SK-N-SH treated with all-trans-retinoic acid at 6 μM for 48 hours (cell line): ENCODE measurements at regions not wholly inside any gene's neighbourhood (a gene's known extent, or its start where the extent isn't known, plus 50 kb on each side); places are given as distances from the start of the nearest gene placed in this dataset.

Experiments
- BACH2 ChIP-seq: fragments of 250-450 bp; sonication (Bioruptor Pico); IDR thresholded peaks from 2 replicates; pipeline ENCODE4 v1.9.0; 2021; ENCODE audit warnings: mild to moderate bottlenecking, borderline replicate concordance
- CSDC2 ChIP-seq: fragments of 250-450 bp; sonication (Bioruptor Pico); IDR thresholded peaks from 2 replicates; pipeline ENCODE4 v1.5.0; 2020; ENCODE audit warnings: mild to moderate bottlenecking, moderate library complexity
- ZNF565 ChIP-seq: fragments of 450-650 bp; formaldehyde crosslinking; conservative IDR thresholded peaks from 2 replicates; pipeline ENCODE4 v1.5.0; 2020; ENCODE audit warnings: low read depth, mild to moderate bottlenecking, moderate library complexity

DNA sequence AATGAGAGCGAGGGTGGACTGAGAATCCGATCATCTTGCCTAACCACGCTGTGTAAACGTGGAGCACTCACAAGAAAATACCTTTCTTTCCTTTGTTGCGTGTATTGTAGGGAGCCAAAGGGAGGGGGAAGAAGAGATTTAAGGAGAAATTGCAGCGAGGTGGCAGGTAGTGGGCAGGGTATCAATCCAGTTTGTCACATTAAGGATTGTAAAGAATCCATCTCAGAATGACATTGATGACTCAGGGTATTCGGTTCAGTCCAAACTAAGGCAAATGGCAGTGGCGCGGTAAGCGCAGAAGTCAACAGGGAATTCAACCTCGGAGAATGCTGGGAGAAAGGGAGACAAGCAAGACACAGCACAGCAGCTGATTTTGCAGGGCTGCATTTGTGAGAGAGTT lies 146.2 kb downstream of the ID4 start:
- TF ChIP-seq BACH2 (CRISPR knock-in tag) (no peak), CSDC2 (CRISPR knock-in tag) (no peak), ZNF565 (CRISPR knock-in tag) (no peak)
